Thyroid gland (tissue), 4 donors: ENCODE measurements at regions not wholly inside any gene's neighbourhood (a gene's known extent, or its start where the extent isn't known, plus 50 kb on each side); places are given as distances from the start of the nearest gene placed in this dataset.

ENCODE experiments used
- POLR2A ChIP-seq, 2 donors: fragments of 450-650 bp; IDR thresholded peaks; one replicate each; pipeline ENCODE4 v1.6.1; 2017; ENCODE audit warnings: antibody characterized with exemption in 2 of 2, mild to moderate bottlenecking in 2 of 2, moderate library complexity in 1 of 2
- TF ChIP-seq, protein P1 (sequence below), 6 experiments: fragments of 200-600 bp in 3 of 6; fragments of 450-650 bp in 3 of 6; sonication (generic) in 3 of 6; IDR thresholded peaks; one replicate each; pipeline ENCODE4 v1.5.1; 2016 to 2019; ENCODE audit warnings: antibody characterized with exemption in 6 of 6, mild to moderate bottlenecking in 2 of 6, inconsistent platforms in 1 of 6, moderate library complexity in 1 of 6

DNA sequence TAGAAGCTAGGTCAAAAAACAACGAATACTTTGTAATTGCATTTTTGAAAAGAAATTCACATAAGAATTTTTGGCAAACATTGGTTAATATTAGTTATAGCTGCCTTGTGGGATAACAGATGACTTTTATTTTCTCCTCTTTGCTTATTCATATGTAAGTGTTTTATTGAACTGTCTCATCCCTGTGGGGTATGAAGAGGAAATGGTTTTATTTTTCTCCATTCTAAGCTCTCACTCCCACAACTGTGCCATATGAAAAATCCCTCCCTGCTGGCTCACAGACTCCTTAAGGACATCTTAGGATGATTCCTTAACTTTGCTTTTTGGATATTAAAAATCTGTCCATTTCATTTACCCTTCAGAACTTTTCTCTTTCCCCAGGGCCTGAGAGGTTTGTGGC is 300.6 kb downstream of the PPP1R2C start:
- TF ChIP-seq, protein P1, sequence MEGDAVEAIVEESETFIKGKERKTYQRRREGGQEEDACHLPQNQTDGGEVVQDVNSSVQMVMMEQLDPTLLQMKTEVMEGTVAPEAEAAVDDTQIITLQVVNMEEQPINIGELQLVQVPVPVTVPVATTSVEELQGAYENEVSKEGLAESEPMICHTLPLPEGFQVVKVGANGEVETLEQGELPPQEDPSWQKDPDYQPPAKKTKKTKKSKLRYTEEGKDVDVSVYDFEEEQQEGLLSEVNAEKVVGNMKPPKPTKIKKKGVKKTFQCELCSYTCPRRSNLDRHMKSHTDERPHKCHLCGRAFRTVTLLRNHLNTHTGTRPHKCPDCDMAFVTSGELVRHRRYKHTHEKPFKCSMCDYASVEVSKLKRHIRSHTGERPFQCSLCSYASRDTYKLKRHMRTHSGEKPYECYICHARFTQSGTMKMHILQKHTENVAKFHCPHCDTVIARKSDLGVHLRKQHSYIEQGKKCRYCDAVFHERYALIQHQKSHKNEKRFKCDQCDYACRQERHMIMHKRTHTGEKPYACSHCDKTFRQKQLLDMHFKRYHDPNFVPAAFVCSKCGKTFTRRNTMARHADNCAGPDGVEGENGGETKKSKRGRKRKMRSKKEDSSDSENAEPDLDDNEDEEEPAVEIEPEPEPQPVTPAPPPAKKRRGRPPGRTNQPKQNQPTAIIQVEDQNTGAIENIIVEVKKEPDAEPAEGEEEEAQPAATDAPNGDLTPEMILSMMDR (IDR thresholded peaks at IDR 0.05): no peak
- TF ChIP-seq POLR2A (IDR thresholded peaks at IDR 0.05): no peak
